BE2C (cell line): ENCODE measurements at regions not wholly inside any gene's neighbourhood (a gene's known extent, or its start where the extent isn't known, plus 50 kb on each side); places are given as distances from the start of the nearest gene placed in this dataset.
"Not testable (repeated sequence)": the region's sequence is repeated elsewhere in the genome, so short reads cannot be mapped to it uniquely, and the experiment has no call there.

Experiments used
- DNase-seq: peaks from one replicate; pipeline ENCODE4 v3.0.0-alpha.2; 2020
- H3K27me3 ChIP-seq: fragments of 250-450 bp; sonication (Bioruptor Pico); 2 replicates; pipeline ENCODE4 v1.5.1; 2020; ENCODE audit warnings: mild to moderate bottlenecking
- H3K36me3 ChIP-seq: fragments of 250-450 bp; sonication (Bioruptor Pico); 2 replicates; pipeline ENCODE4 v1.5.1; 2020; ENCODE audit warnings: mild to moderate bottlenecking
- H3K4me1 ChIP-seq: fragments of 250-450 bp; sonication (Bioruptor Pico); 2 replicates; pipeline ENCODE4 v1.5.1; 2020
- H3K4me3 ChIP-seq: 2 replicates; pipeline ENCODE4 v1.5.1; 2011; ENCODE audit warnings: low read depth, low read length
- H3K9me3 ChIP-seq: fragments of 250-450 bp; sonication (Bioruptor Pico); 2 replicates; pipeline ENCODE4 v1.5.1; 2020
- TF ChIP-seq, protein P1 (sequence below): IDR thresholded peaks from 2 replicates; pipeline ENCODE4 v1.5.1; 2012; ENCODE audit warnings: mild to moderate bottlenecking, low read depth, low read length

GRCh38 chr5:39658866-39659265 lies 234.1 kb upstream of the DAB2 start:
- Histone ChIP-seq H3K9me3 (no peaks in the 10 kb centered on the region), H3K36me3 (no peaks in the 10 kb centered on the region), H3K27me3 (no peaks in the 10 kb centered on the region), H3K4me3 (no peak overlapping the region), H3K4me1 (no peaks in the 10 kb centered on the region)
- TF ChIP-seq, protein P1, sequence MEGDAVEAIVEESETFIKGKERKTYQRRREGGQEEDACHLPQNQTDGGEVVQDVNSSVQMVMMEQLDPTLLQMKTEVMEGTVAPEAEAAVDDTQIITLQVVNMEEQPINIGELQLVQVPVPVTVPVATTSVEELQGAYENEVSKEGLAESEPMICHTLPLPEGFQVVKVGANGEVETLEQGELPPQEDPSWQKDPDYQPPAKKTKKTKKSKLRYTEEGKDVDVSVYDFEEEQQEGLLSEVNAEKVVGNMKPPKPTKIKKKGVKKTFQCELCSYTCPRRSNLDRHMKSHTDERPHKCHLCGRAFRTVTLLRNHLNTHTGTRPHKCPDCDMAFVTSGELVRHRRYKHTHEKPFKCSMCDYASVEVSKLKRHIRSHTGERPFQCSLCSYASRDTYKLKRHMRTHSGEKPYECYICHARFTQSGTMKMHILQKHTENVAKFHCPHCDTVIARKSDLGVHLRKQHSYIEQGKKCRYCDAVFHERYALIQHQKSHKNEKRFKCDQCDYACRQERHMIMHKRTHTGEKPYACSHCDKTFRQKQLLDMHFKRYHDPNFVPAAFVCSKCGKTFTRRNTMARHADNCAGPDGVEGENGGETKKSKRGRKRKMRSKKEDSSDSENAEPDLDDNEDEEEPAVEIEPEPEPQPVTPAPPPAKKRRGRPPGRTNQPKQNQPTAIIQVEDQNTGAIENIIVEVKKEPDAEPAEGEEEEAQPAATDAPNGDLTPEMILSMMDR, result no peak
- DNase-seq, result no peak

- H3K4me3 ChIP-seq, result no peak overlapping the region
- no peak for DNase-seq
- H3K4me1 ChIP-seq, result no peaks in the 10 kb centered on the region
- no peaks in the 10 kb centered on the region for H3K27me3 ChIP-seq
- TF ChIP-seq, protein P1, result no peak
- H3K9me3 ChIP-seq, result no peaks in the 10 kb centered on the region; the same call in 1 of the 2 replicates
- no peaks in the 10 kb centered on the region for H3K36me3 ChIP-seq
These were observed 233.2 kb upstream of the DAB2 start for GRCh38 chr5:39657943-39658342.

GRCh38 chr5:39656600-39656999 lies 231.8 kb upstream of the DAB2 start:
- TF ChIP-seq, protein P1, result no peak
- Histone ChIP-seq H3K36me3 (no peaks in the 10 kb centered on the region), H3K4me3 (no peak overlapping the region), H3K9me3 (no peaks in the 10 kb centered on the region; the same call in 1 of the 2 replicates), H3K4me1 (no peaks in the 10 kb centered on the region), H3K27me3 (no peaks in the 10 kb centered on the region)
- no peak for DNase-seq

- TF ChIP-seq, protein P1, result no peak
- Histone ChIP-seq H3K9me3 (no peaks in the 10 kb centered on the region; the same call in 1 of the 2 replicates), H3K36me3 (no peaks in the 10 kb centered on the region), H3K4me3 (no peak overlapping the region), H3K27me3 (no peaks in the 10 kb centered on the region), H3K4me1 (no peaks in the 10 kb centered on the region)
- no peak for DNase-seq
These were observed 229.9 kb upstream of the DAB2 start for GRCh38 chr5:39654715-39655114.

GRCh38 chr5:39652481-39652880 lies 227.7 kb upstream of the DAB2 start:
- H3K4me3 ChIP-seq, DNase-seq: not testable (repeated sequence)

GRCh38 chr5:39652036-39652435 lies 227.3 kb upstream of the DAB2 start:
- no peaks in the 10 kb centered on the region for H3K4me1 ChIP-seq
- TF ChIP-seq, protein P1, result no peak
- no peak for DNase-seq
- H3K9me3 ChIP-seq, result no peaks in the 10 kb centered on the region; the same call in 1 of the 2 replicates
- no peaks in the 10 kb centered on the region for H3K27me3 ChIP-seq
- H3K4me3 ChIP-seq, result no peak overlapping the region
- no peaks in the 10 kb centered on the region for H3K36me3 ChIP-seq

More at GRCh38 chr5:39652481-39652880, 227.7 kb upstream of the DAB2 start:
- H3K36me3 ChIP-seq, H3K4me1 ChIP-seq, H3K9me3 ChIP-seq, H3K27me3 ChIP-seq: not testable (repeated sequence)
